ENCODE measurements at regions not wholly inside any gene's neighbourhood (a gene's known extent, or its start where the extent isn't known, plus 50 kb on each side); places are given as distances from the start of the nearest gene placed in this dataset.
A peak's percentile ranks its signal among the peaks of the same experiment; 100 is the strongest.

DNA sequence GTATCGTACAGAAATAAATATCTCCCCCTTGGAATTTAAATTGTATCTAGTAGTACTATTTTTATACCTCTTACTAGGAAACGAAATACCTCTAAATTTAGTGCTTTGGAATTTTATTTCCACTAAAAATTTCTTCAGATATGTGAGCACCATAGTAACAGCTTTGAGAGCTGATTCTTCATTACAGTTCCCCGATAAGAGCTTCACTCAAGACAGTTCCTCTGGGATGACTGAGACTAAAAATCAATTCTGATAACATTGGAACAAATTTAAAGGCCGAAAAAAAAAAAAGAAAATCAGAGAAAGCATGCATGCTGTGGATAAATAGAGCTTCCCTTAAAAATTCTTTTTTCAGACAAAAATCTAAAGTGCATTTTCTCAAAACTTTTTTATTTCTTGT is 68.5 kb upstream of the MEF2C start:
- DNase-seq (ENCODE audit: insufficient read length) (no peak), FAIRE-seq (no peak)
- no peak for TF ChIP-seq POLR2A (IDR thresholded peaks at IDR 0.05; ENCODE audit: low read depth, low read length)
- no peak for TF ChIP-seq POLR2AphosphoS5 (IDR thresholded peaks at IDR 0.05; ENCODE audit: low read depth, low read length)
- TF ChIP-seq TAF1 (IDR thresholded peaks at IDR 0.05; ENCODE audit: borderline replicate concordance, low read depth, low read length) = no peak

DNA sequence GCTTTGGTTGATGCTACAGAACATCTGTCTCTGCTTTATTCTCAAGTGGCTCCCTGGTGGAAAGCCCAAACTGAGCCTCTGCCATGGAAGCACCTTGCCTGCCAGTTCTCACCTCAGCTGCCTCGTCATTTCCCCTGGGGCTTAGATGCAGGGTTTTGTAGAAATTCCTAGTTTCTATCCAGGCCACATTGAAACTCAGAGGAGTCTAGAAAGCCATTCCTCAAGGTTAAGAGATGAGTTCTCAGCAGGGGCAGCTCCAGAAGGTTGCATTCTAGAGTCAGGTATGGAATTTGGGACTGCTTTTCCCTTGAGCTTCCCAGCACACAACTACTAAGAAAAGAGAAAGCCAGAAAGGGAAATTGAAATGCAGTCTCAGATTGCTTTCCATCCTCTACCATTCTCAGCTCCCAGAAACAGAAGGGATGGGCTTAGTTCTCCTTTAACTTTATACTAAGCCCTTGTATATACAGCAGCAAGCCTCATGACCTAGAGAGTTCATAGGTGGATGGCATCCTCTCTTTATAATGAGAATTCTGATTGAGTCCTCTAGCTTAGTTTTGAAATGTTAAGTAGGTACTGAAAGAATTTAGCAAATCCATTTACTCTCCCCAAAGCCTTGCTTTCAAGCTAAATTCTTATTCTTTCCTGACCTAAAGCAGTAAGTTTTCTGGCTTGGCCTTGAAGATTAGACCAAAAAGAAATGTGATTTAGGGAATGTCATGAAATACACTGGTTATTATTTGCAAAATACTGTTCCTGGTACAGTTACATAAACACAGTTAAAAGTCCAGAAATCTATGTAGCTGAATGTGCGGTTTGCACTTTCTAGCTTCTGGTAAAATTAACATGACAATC is 66.0 kb upstream of the MEF2C start:
- no peak for DNase-seq (ENCODE audit: insufficient read length)
- TF ChIP-seq POLR2A (IDR thresholded peaks at IDR 0.05; ENCODE audit: low read depth, low read length) (no peak), POLR2AphosphoS5 (IDR thresholded peaks at IDR 0.05; ENCODE audit: low read depth, low read length) (no peak), TAF1 (IDR thresholded peaks at IDR 0.05; ENCODE audit: borderline replicate concordance, low read depth, low read length) (no peak)

DNA sequence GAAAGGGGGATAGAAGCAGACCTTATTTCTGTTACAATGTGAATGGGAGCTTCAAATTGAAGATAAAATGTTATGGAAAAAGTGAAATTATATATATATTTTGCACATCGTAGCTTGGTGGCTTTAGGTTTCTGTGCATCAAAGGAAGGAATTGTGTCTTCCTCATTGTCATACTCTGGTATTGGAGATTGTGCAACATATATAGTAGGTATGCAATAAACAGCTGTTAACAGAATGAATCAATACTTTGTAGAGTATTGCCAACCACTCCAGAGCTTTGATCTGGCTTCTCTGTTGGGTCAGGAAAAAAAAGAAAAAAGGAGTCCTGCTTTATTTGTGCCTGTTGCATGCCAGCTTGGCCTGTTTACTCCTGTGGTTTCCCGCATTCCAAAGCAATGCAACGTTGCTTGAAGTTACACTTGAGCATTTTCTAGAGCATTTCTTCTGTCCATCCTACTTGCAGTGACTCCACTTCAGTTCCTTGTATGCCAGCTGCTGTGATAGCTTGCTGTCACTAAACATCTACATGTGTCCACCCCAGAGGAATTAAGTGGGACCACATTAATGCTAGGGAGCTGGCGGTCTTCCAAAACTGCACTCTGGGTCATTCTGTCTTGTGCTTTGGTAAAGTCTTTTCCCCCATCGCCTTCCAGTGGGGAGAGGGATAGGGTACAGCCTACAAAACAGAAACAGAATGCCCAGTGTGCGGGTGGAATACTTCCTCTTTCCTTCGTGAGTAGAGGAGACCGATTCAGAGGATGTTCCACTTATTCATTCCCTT is 62.0 kb upstream of the MEF2C start:
- TF ChIP-seq POLR2AphosphoS5 (IDR thresholded peaks at IDR 0.05; ENCODE audit: low read depth, low read length) (no peak), TAF1 (IDR thresholded peaks at IDR 0.05; ENCODE audit: borderline replicate concordance, low read depth, low read length) (no peak), POLR2A (IDR thresholded peaks at IDR 0.05; ENCODE audit: low read depth, low read length) (no peak)

More for the DNA sequence above, 66.0 kb upstream of the MEF2C start:
- peak; percentile 5 for FAIRE-seq

DNA sequence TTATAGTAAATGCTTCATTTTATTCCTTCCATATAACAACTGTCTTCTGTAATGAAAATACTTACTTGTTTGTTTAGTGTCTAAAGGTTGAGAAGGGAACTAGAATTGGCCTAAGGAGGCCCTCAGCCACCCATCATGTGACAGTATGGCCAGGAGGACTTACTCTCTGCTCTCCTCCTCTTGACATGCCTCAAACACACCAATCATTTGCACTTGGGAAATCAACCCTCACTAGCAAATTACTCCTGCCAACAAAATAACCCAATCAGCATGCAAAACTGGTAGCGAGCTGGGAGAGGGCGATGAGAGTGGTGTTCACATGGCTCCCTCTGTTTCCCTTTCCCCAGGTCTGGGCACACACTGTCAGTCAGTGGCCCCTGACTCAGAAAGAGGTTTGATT is 58.6 kb upstream of the MEF2C start:
- no peak for FAIRE-seq
- DNase-seq (ENCODE audit: insufficient read length) = no peak
- TF ChIP-seq POLR2A (IDR thresholded peaks at IDR 0.05; ENCODE audit: low read depth, low read length) (no peak), POLR2AphosphoS5 (IDR thresholded peaks at IDR 0.05; ENCODE audit: low read depth, low read length) (no peak), TAF1 (IDR thresholded peaks at IDR 0.05; ENCODE audit: borderline replicate concordance, low read depth, low read length) (no peak)

More for the DNA sequence above, 62.0 kb upstream of the MEF2C start:
- FAIRE-seq = no peak
- DNase-seq (ENCODE audit: insufficient read length) = no peak

DNA sequence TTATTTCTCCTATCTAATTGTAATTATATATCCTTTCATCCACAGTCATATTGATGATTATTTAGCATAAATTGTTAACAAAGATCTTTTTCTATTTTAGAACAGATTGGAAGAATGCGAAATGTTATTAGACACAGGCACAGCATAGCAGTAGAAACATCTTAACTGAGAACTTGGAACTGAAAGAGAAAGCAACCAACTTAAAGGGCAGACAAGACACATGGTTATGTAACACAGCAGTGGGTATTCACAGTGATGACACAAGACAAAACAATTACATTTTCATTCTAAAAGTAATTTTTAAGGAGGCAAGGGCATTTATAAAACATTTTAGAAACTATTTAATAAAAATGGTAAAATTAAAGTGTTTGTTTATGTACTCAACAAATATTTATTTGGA is 57.7 kb upstream of the MEF2C start:
- FAIRE-seq (peak; percentile 9), DNase-seq (ENCODE audit: insufficient read length) (no peak)
- TF ChIP-seq POLR2A (IDR thresholded peaks at IDR 0.05; ENCODE audit: low read depth, low read length) (no peak), POLR2AphosphoS5 (IDR thresholded peaks at IDR 0.05; ENCODE audit: low read depth, low read length) (no peak), TAF1 (IDR thresholded peaks at IDR 0.05; ENCODE audit: borderline replicate concordance, low read depth, low read length) (no peak)

DNA sequence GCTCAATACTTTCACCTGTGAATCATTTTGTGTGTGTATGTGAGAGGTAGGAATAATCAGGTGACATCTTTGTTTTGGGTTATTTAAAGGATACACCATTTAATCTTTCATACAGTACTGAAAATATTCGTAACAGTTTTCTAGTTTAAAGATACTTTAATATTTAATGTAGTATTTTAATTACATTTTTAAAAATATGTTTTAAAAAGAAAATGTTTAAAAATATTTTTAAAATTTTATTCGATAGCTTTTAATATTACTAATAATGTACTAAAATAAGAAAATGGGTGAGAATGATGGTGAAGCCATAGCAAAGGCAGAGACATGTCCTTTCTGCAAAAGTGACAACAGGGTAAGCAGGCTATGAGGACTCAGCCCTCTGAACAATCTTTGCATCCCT is 56.3 kb upstream of the MEF2C start:
- TF ChIP-seq TAF1 (IDR thresholded peaks at IDR 0.05; ENCODE audit: borderline replicate concordance, low read depth, low read length) (no peak), POLR2A (IDR thresholded peaks at IDR 0.05; ENCODE audit: low read depth, low read length) (no peak), POLR2AphosphoS5 (IDR thresholded peaks at IDR 0.05; ENCODE audit: low read depth, low read length) (no peak)
- no peak for DNase-seq (ENCODE audit: insufficient read length)
- FAIRE-seq = no peak

DNA sequence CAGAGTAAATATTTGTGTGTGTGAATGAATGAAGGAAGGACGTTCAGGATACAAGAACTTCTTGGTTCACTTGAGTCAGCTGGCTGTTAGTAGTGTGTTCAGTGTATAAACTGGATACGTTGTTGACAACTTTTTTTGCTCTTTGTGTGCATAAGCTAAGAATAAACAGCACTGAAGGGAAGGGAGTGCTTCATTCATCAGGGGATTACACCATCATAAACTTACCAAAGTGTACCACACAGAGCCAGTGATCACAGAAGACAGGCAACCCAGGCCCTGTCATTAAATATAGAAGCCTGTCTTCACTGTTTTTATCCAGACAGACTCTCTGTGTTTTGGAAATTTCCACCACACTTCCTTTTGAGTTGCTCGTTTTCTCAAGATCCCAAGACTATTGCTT is 55.5 kb upstream of the MEF2C start:
- no peak for DNase-seq (ENCODE audit: insufficient read length)
- no peak for TF ChIP-seq POLR2AphosphoS5 (IDR thresholded peaks at IDR 0.05; ENCODE audit: low read depth, low read length)
- no peak for TF ChIP-seq POLR2A (IDR thresholded peaks at IDR 0.05; ENCODE audit: low read depth, low read length)
- no peak for TF ChIP-seq TAF1 (IDR thresholded peaks at IDR 0.05; ENCODE audit: borderline replicate concordance, low read depth, low read length)
- FAIRE-seq = no peak

DNA sequence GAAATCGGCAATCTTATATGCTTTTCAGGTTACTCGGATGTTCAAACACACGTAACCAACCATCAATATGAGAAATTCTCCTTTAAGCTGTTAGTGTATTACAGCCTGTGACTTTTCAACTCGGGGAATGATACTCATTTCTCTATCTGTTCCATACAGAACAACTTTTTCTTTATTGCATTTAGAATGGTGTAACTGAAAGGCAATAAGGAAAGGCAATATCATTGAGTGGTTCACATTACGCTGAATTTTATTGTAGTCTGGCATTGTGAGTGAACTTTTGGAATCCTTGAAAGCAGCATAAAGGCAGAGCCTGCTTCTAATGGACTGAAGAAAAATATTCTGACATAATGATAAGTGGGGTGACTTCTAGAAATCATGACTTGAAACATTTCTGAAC is 54.4 kb upstream of the MEF2C start:
- no peak for DNase-seq (ENCODE audit: insufficient read length)
- TF ChIP-seq TAF1 (IDR thresholded peaks at IDR 0.05; ENCODE audit: borderline replicate concordance, low read depth, low read length) = no peak
- TF ChIP-seq POLR2AphosphoS5 (IDR thresholded peaks at IDR 0.05; ENCODE audit: low read depth, low read length) = no peak
- TF ChIP-seq POLR2A (IDR thresholded peaks at IDR 0.05; ENCODE audit: low read depth, low read length) = no peak
- FAIRE-seq = peak; percentile 46

DNA sequence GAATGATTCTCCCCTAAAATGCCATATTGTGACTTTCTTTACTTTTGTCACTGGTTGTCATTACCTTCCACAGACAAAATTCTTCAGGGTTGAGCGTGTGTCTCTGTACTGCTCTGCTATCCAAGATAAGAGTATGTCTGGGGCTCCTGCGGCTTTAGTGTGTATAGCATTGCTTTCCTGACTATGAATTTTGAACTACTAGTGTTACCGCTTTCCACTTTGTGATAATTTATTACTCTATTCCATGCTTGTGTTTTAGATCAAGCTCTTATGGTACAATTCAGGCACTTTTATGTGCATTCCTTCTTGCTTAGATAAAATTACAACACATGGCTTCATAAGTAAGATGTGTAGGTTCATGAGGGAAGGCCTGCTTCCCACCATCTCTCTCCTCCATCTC is 51.5 kb upstream of the MEF2C start:
- no peak for FAIRE-seq
- TF ChIP-seq POLR2A (IDR thresholded peaks at IDR 0.05; ENCODE audit: low read depth, low read length) = no peak
- TF ChIP-seq POLR2AphosphoS5 (IDR thresholded peaks at IDR 0.05; ENCODE audit: low read depth, low read length) = no peak
- TF ChIP-seq TAF1 (IDR thresholded peaks at IDR 0.05; ENCODE audit: borderline replicate concordance, low read depth, low read length) = no peak
- no peak for DNase-seq (ENCODE audit: insufficient read length)

All from GM12892 (cell line).